D721Med (cell line): ENCODE measurements at regions not wholly inside any gene's neighbourhood (a gene's known extent, or its start where the extent isn't known, plus 50 kb on each side); places are given as distances from the start of the nearest gene placed in this dataset.
A peak's percentile ranks its signal among the peaks of the same experiment; 100 is the strongest.

Source experiments
- DNase-seq: peaks from one replicate; pipeline ENCODE4 v3.0.0; 2011; ENCODE audit warnings: low spot score; ENCODE audit not compliant: insufficient read length
- FAIRE-seq: peaks from 2 replicates; lab custom pipeline; 2011; peaks lifted over from hg19 to GRCh38; lab: Jason Lieb, UNC
- TF ChIP-seq, protein P1 (sequence below): IDR thresholded peaks from 2 replicates; pipeline ENCODE4 v1.5.1; 2012; ENCODE audit warnings: mild to moderate bottlenecking, control low read depth; ENCODE audit not compliant: insufficient read depth; ENCODE audit errors: missing control alignments

DNA sequence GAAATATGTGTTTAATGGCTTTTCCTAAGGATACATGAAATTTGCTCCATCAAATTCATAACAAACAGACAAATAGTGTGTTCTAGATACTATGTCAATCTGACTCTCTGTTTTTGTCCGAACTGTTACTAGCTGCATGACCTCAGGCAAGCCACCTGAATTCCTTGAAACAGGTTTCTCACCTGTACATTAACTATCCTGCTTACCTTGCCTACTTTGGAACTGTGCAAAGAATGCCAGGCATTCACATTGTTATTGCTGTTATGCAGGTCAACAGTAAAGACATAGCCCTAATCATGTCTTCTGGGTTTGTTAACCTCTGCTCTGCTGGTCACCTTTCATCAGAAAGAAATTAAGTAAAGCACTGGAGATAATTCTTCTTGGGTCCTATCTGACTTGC is 1283.9 kb upstream of the CELF2 start:
- DNase-seq (no peak), FAIRE-seq (no peak)
- TF ChIP-seq, protein P1, sequence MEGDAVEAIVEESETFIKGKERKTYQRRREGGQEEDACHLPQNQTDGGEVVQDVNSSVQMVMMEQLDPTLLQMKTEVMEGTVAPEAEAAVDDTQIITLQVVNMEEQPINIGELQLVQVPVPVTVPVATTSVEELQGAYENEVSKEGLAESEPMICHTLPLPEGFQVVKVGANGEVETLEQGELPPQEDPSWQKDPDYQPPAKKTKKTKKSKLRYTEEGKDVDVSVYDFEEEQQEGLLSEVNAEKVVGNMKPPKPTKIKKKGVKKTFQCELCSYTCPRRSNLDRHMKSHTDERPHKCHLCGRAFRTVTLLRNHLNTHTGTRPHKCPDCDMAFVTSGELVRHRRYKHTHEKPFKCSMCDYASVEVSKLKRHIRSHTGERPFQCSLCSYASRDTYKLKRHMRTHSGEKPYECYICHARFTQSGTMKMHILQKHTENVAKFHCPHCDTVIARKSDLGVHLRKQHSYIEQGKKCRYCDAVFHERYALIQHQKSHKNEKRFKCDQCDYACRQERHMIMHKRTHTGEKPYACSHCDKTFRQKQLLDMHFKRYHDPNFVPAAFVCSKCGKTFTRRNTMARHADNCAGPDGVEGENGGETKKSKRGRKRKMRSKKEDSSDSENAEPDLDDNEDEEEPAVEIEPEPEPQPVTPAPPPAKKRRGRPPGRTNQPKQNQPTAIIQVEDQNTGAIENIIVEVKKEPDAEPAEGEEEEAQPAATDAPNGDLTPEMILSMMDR, result no peak

DNA sequence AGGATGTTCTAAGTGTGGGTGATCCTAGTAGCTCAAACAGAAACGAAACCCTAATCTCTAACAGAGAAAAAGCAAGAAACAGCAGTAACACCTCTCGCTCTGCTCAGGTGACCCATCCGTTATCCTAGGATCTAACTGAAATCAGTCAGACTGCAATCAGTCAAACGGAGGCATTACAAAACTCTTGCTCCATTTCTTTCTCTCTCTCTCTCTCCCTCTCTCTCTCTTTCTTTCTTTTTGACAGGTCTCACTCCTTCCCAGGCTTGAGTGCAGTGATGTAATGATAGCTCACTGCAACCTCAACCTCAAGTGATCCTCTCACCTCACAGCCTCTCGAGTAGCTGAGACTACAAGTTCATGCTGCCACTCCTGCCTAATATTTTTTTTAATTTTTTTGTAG is 1283.5 kb upstream of the CELF2 start:
- TF ChIP-seq, protein P1, result no peak
- DNase-seq (no peak), FAIRE-seq (no peak)

- FAIRE-seq (no peak), DNase-seq (no peak)
- TF ChIP-seq, protein P1, result no peak
Observed at GRCh38 chr10:9735731-9736130, 1281.9 kb upstream of the CELF2 start.

- no peak for DNase-seq
- no peak for FAIRE-seq
- TF ChIP-seq, protein P1, result no peak
Observed at GRCh38 chr10:9743639-9744038, 1274.0 kb upstream of the CELF2 start.

- TF ChIP-seq, protein P1, result no peak
- DNase-seq (no peak), FAIRE-seq (peak; percentile 79)
Observed at GRCh38 chr10:9745158-9745557, 1272.5 kb upstream of the CELF2 start.

- FAIRE-seq (no peak), DNase-seq (no peak)
- TF ChIP-seq, protein P1, result no peak
Observed at GRCh38 chr10:9757176-9757575, 1260.5 kb upstream of the CELF2 start.

GRCh38 chr10:9759596-9759995 is 1258.1 kb upstream of the CELF2 start:
- DNase-seq, result no peak
- TF ChIP-seq, protein P1, result no peak
- no peak for FAIRE-seq
